Natural killer cell treated with Interleukin-12 subunit alpha and Interleukin-12 subunit beta and Interleukin-15 and Interleukin-18, amount 100 ng/mL, for 72 hours (primary cell): ENCODE measurements at regions not wholly inside any gene's neighbourhood (a gene's known extent, or its start where the extent isn't known, plus 50 kb on each side); places are given as distances from the start of the nearest gene placed in this dataset.

ENCODE experiments used
- ATAC-seq, 2 donors: fragments of 150-1000 bp; cut with Tn5 transposase in 1 of 2; sonication (Bioruptor Pico), chemical (Tn5 transposase) in 1 of 2; 2 replicates each; pipeline ENCODE4 v1.10.0; 2021
- DNase-seq: peaks from one replicate; pipeline ENCODE4 v3.0.0; 2022; ENCODE audit warnings: low spot score
- H3K27ac Mint-ChIP-seq, 2 donors: 1 replicate in 1 of 2; 2 replicates in 1 of 2; pipeline ENCODE4 v1.8.0; 2022; ENCODE audit warnings: mixed read lengths in 2 of 2, mild to moderate bottlenecking in 1 of 2, moderate library complexity in 1 of 2
- H3K27me3 Mint-ChIP-seq, 2 donors: 1 replicate in 1 of 2; 2 replicates in 1 of 2; pipeline ENCODE4 v1.8.0; 2022; ENCODE audit warnings: mixed read lengths in 2 of 2
- H3K36me3 Mint-ChIP-seq: one replicate; pipeline ENCODE4 v1.8.0; 2022; ENCODE audit warnings: mixed read lengths
- H3K4me1 Mint-ChIP-seq, 2 donors: 1 replicate in 1 of 2; 2 replicates in 1 of 2; pipeline ENCODE4 v1.8.0; 2022; ENCODE audit warnings: low read depth in 2 of 2, mixed read lengths in 2 of 2, mild to moderate bottlenecking in 1 of 2
- H3K4me3 Mint-ChIP-seq: one replicate; pipeline ENCODE4 v1.8.0; 2022; ENCODE audit warnings: mixed read lengths
- H3K9me3 Mint-ChIP-seq: 2 replicates; pipeline ENCODE4 v1.8.0; 2022; ENCODE audit warnings: mixed read lengths

GRCh38 chr6:25219216-25219916, 59.8 kb upstream of the CARMIL1 start:
- no peak overlapping the region for H3K4me3 Mint-ChIP-seq
- ATAC-seq (no peak), DNase-seq (no peak)
- peak overlapping the region in 1 of 2 donors; percentile 34 for H3K27ac Mint-ChIP-seq
- peaks cover 0 to 5% of the 10 kb centered on the region in 2 donors for H3K27me3 Mint-ChIP-seq
- peaks cover 12% of the 10 kb centered on the region in 2 donors for H3K4me1 Mint-ChIP-seq
- H3K36me3 Mint-ChIP-seq = no peaks in the 10 kb centered on the region
- no peaks in the 10 kb centered on the region for H3K9me3 Mint-ChIP-seq

- H3K27me3 Mint-ChIP-seq = peaks cover 0 to 5% of the 10 kb centered on the region in 2 donors
- H3K4me3 Mint-ChIP-seq = no peak overlapping the region
- H3K36me3 Mint-ChIP-seq = no peaks in the 10 kb centered on the region
- peaks cover 14 to 18% of the 10 kb centered on the region in 2 donors for H3K4me1 Mint-ChIP-seq
- peak overlapping the region in 1 of 2 donors; percentile 34 for H3K27ac Mint-ChIP-seq
- ATAC-seq = no peak
- DNase-seq = no peak
- no peaks in the 10 kb centered on the region for H3K9me3 Mint-ChIP-seq
Measured at GRCh38 chr6:25219917-25220278, 59.3 kb upstream of the CARMIL1 start.

- Mint-ChIP-seq H3K4me3 (no peak overlapping the region), H3K36me3 (no peaks in the 10 kb centered on the region), H3K27ac (no peak overlapping the region), H3K27me3 (peaks cover 0 to 7% of the 10 kb centered on the region in 2 donors), H3K9me3 (no peaks in the 10 kb centered on the region), H3K4me1 (peaks cover 20 to 23% of the 10 kb centered on the region in 2 donors)
- DNase-seq (no peak), ATAC-seq (no peak)
Measured at GRCh38 chr6:25220857-25221256, 58.3 kb upstream of the CARMIL1 start.

- H3K9me3 Mint-ChIP-seq = no peaks in the 10 kb centered on the region
- H3K4me1 Mint-ChIP-seq = peaks cover 20 to 23% of the 10 kb centered on the region in 2 donors
- no peak for ATAC-seq
- H3K27ac Mint-ChIP-seq = peak overlapping the region in 1 of 2 donors; percentile 26
- no peak for DNase-seq
- H3K27me3 Mint-ChIP-seq = peaks cover 0 to 7% of the 10 kb centered on the region in 2 donors
- H3K4me3 Mint-ChIP-seq = no peak overlapping the region
- no peaks in the 10 kb centered on the region for H3K36me3 Mint-ChIP-seq
Measured at GRCh38 chr6:25222006-25222678, 57.0 kb upstream of the CARMIL1 start.

- peak overlapping the region; percentile 15 to 26 for H3K27ac Mint-ChIP-seq
- ATAC-seq (peak in 1 of 2 donors; percentile 81), DNase-seq (no peak)
- H3K27me3 Mint-ChIP-seq = peaks cover 0 to 7% of the 10 kb centered on the region in 2 donors
- peaks cover 23 to 25% of the 10 kb centered on the region in 2 donors for H3K4me1 Mint-ChIP-seq
- peak overlapping the region; percentile 72 for H3K4me3 Mint-ChIP-seq
- no peaks in the 10 kb centered on the region for H3K36me3 Mint-ChIP-seq
- no peaks in the 10 kb centered on the region for H3K9me3 Mint-ChIP-seq
Measured at GRCh38 chr6:25223490-25223991, 55.6 kb upstream of the CARMIL1 start.

- peaks cover 23 to 25% of the 10 kb centered on the region in 2 donors for H3K4me1 Mint-ChIP-seq
- peak overlapping the region in 1 of 2 donors; percentile 26 for H3K27ac Mint-ChIP-seq
- no peaks in the 10 kb centered on the region for H3K9me3 Mint-ChIP-seq
- peak in 1 of 2 donors; percentile 44 for ATAC-seq
- no peak for DNase-seq
- H3K27me3 Mint-ChIP-seq = peaks cover 0 to 7% of the 10 kb centered on the region in 2 donors
- no peaks in the 10 kb centered on the region for H3K36me3 Mint-ChIP-seq
- peak overlapping the region; percentile 72 for H3K4me3 Mint-ChIP-seq
Measured at GRCh38 chr6:25224242-25224641, 54.9 kb upstream of the CARMIL1 start.

- Mint-ChIP-seq H3K4me1 (peaks cover 23 to 25% of the 10 kb centered on the region in 2 donors), H3K36me3 (no peaks in the 10 kb centered on the region), H3K27me3 (peaks cover 4 to 7% of the 10 kb centered on the region in 2 donors), H3K9me3 (no peaks in the 10 kb centered on the region), H3K4me3 (no peak overlapping the region), H3K27ac (no peak overlapping the region)
- DNase-seq (no peak), ATAC-seq (no peak)
Measured at GRCh38 chr6:25227854-25228253, 51.3 kb upstream of the CARMIL1 start.
